Adipocyte (in vitro differentiated cells): ENCODE measurements at regions not wholly inside any gene's neighbourhood (a gene's known extent, or its start where the extent isn't known, plus 50 kb on each side); places are given as distances from the start of the nearest gene placed in this dataset.

Experiments
- DNase-seq: peaks from one replicate; pipeline ENCODE4 v3.0.0-alpha.2; 2015; ENCODE audit warnings: low read depth
- H3K27me3 ChIP-seq: replicated peaks from 2 replicates; pipeline ENCODE4 v1.7.0; 2013; ENCODE audit warnings: mild to moderate bottlenecking, low read length, moderate library complexity; ENCODE audit not compliant: control insufficient read depth, insufficient read depth
- H3K36me3 ChIP-seq: 2 replicates; pipeline ENCODE4 v1.7.0; 2013; ENCODE audit warnings: low read length, mild to moderate bottlenecking, moderate library complexity; ENCODE audit not compliant: control insufficient read depth, insufficient read depth, severe bottlenecking
- H3K4me1 ChIP-seq: 2 replicates; pipeline ENCODE4 v1.7.0; 2013; ENCODE audit warnings: mild to moderate bottlenecking, low read length, moderate library complexity; ENCODE audit not compliant: control insufficient read depth, insufficient read depth
- H3K4me3 ChIP-seq: 2 replicates; pipeline ENCODE4 v1.7.0; 2013; ENCODE audit warnings: mild to moderate bottlenecking, low read length, moderate library complexity
- H3K9ac ChIP-seq: 2 replicates; pipeline ENCODE4 v1.7.0; 2013; ENCODE audit warnings: mild to moderate bottlenecking, low read length, moderate library complexity
- H3K9me3 ChIP-seq: 2 replicates; pipeline ENCODE4 v1.7.0; 2013; ENCODE audit warnings: mild to moderate bottlenecking, low read length, moderate library complexity; ENCODE audit not compliant: control insufficient read depth

GRCh38 chr6:95244751-95245150 lies 332.6 kb upstream of the MANEA start:
- H3K4me3 ChIP-seq: no peak overlapping the region
- H3K27me3 ChIP-seq: no peaks in the 10 kb centered on the region
- DNase-seq: no peak
- H3K4me1 ChIP-seq: peaks cover 25% of the 10 kb centered on the region
- H3K9me3 ChIP-seq: no peaks in the 10 kb centered on the region
- H3K36me3 ChIP-seq: no peaks in the 10 kb centered on the region
- no peak overlapping the region for H3K9ac ChIP-seq

GRCh38 chr6:95248499-95248898 lies 328.8 kb upstream of the MANEA start:
- Histone ChIP-seq H3K9ac (peak overlapping the region; percentile 58), H3K4me1 (peaks cover 24% of the 10 kb centered on the region), H3K4me3 (no peak overlapping the region), H3K27me3 (no peaks in the 10 kb centered on the region), H3K36me3 (no peaks in the 10 kb centered on the region), H3K9me3 (no peaks in the 10 kb centered on the region)
- peak; percentile 4 for DNase-seq

GRCh38 chr6:95249175-95249574 lies 328.2 kb upstream of the MANEA start:
- Histone ChIP-seq H3K9ac (peak overlapping the region; percentile 58), H3K9me3 (no peaks in the 10 kb centered on the region), H3K36me3 (no peaks in the 10 kb centered on the region), H3K27me3 (no peaks in the 10 kb centered on the region), H3K4me3 (no peak overlapping the region), H3K4me1 (peaks cover 24% of the 10 kb centered on the region)
- peak; percentile 66 for DNase-seq

GRCh38 chr6:95249661-95250060 lies 327.7 kb upstream of the MANEA start:
- no peaks in the 10 kb centered on the region for H3K27me3 ChIP-seq
- peaks cover 24% of the 10 kb centered on the region for H3K4me1 ChIP-seq
- no peaks in the 10 kb centered on the region for H3K36me3 ChIP-seq
- peak overlapping the region; percentile 10 for H3K9ac ChIP-seq
- no peaks in the 10 kb centered on the region for H3K9me3 ChIP-seq
- H3K4me3 ChIP-seq: no peak overlapping the region
- no peak for DNase-seq

GRCh38 chr6:95263840-95264239 lies 313.5 kb upstream of the MANEA start:
- Histone ChIP-seq H3K4me3 (no peak overlapping the region), H3K9ac (no peak overlapping the region), H3K4me1 (peaks cover 8% of the 10 kb centered on the region), H3K27me3 (no peaks in the 10 kb centered on the region), H3K36me3 (no peaks in the 10 kb centered on the region), H3K9me3 (peaks cover 3% of the 10 kb centered on the region)
- no peak for DNase-seq

- Histone ChIP-seq H3K36me3 (no peaks in the 10 kb centered on the region), H3K4me3 (no peak overlapping the region), H3K27me3 (no peaks in the 10 kb centered on the region), H3K9ac (no peak overlapping the region), H3K9me3 (no peaks in the 10 kb centered on the region), H3K4me1 (peaks cover 2% of the 10 kb centered on the region)
- no peak for DNase-seq
Observed at GRCh38 chr6:95266537-95267258, 310.6 kb upstream of the MANEA start.

- Histone ChIP-seq H3K27me3 (no peaks in the 10 kb centered on the region), H3K9ac (no peak overlapping the region), H3K4me1 (no peaks in the 10 kb centered on the region), H3K4me3 (no peak overlapping the region), H3K36me3 (no peaks in the 10 kb centered on the region), H3K9me3 (no peaks in the 10 kb centered on the region)
- no peak for DNase-seq
Observed at GRCh38 chr6:95274686-95275235, 302.6 kb upstream of the MANEA start.

GRCh38 chr6:95279616-95280015 lies 297.7 kb upstream of the MANEA start:
- Histone ChIP-seq H3K9ac (no peak overlapping the region), H3K36me3 (no peaks in the 10 kb centered on the region), H3K27me3 (no peaks in the 10 kb centered on the region), H3K4me3 (no peak overlapping the region), H3K4me1 (no peaks in the 10 kb centered on the region), H3K9me3 (no peaks in the 10 kb centered on the region)
- DNase-seq: no peak

GRCh38 chr6:95280686-95281273 lies 296.6 kb upstream of the MANEA start:
- Histone ChIP-seq H3K9ac (no peak overlapping the region), H3K36me3 (no peaks in the 10 kb centered on the region), H3K4me3 (no peak overlapping the region), H3K9me3 (no peaks in the 10 kb centered on the region), H3K4me1 (no peaks in the 10 kb centered on the region), H3K27me3 (no peaks in the 10 kb centered on the region)
- DNase-seq: peak; percentile 34

- no peak overlapping the region for H3K4me3 ChIP-seq
- no peak for DNase-seq
Observed at GRCh38 chr6:95285881-95286280, 291.5 kb upstream of the MANEA start.

GRCh38 chr6:95286874-95287273 lies 290.5 kb upstream of the MANEA start:
- peaks cover 5% of the 10 kb centered on the region for H3K27me3 ChIP-seq
- H3K36me3 ChIP-seq: no peaks in the 10 kb centered on the region
- H3K9me3 ChIP-seq: no peaks in the 10 kb centered on the region
- DNase-seq: no peak
- H3K4me1 ChIP-seq: no peaks in the 10 kb centered on the region
- no peak overlapping the region for H3K4me3 ChIP-seq
- no peak overlapping the region for H3K9ac ChIP-seq

More at GRCh38 chr6:95285881-95286280, 291.5 kb upstream of the MANEA start:
- peaks cover 5% of the 10 kb centered on the region for H3K27me3 ChIP-seq
- no peaks in the 10 kb centered on the region for H3K4me1 ChIP-seq
- H3K36me3 ChIP-seq: no peaks in the 10 kb centered on the region
- H3K9me3 ChIP-seq: no peaks in the 10 kb centered on the region
- no peak overlapping the region for H3K9ac ChIP-seq
